Liver (tissue), 8 donors: ENCODE measurements at regions not wholly inside any gene's neighbourhood (a gene's known extent, or its start where the extent isn't known, plus 50 kb on each side); places are given as distances from the start of the nearest gene placed in this dataset.

Experiments used
- DNase-seq: peaks from one replicate; pipeline ENCODE4 v3.0.0-alpha.2; 2017; ENCODE audit warnings: low spot score
- H3K27ac ChIP-seq, 2 donors: one replicate each; pipeline ENCODE4 v1.7.0; 2013; ENCODE audit warnings: inconsistent platforms in 2 of 2, low read length in 2 of 2, control low read depth in 1 of 2, low read depth in 1 of 2, mild to moderate bottlenecking in 1 of 2
- H3K27me3 ChIP-seq, 4 donors: one replicate each; pipeline versions ENCODE4 v1.6.1 to v1.7.0; 2013; ENCODE audit warnings: low read length in 3 of 4, inconsistent platforms in 1 of 4, mild to moderate bottlenecking in 1 of 4, moderate library complexity in 1 of 4; ENCODE audit not compliant: control insufficient read depth in 4 of 4, insufficient read depth in 4 of 4
- H3K36me3 ChIP-seq, 4 donors: one replicate each; pipeline versions ENCODE4 v1.6.1 to v1.7.0; 2013; ENCODE audit warnings: low read length in 3 of 4, mild to moderate bottlenecking in 3 of 4, low read depth in 1 of 4, moderate library complexity in 1 of 4; ENCODE audit not compliant: control insufficient read depth in 4 of 4, insufficient read depth in 3 of 4
- H3K4me1 ChIP-seq, 4 donors: one replicate each; pipeline versions ENCODE4 v1.6.1 to v1.7.0; 2013; ENCODE audit warnings: low read length in 3 of 4, mild to moderate bottlenecking in 3 of 4, moderate library complexity in 1 of 4; ENCODE audit not compliant: control insufficient read depth in 4 of 4, insufficient read depth in 4 of 4
- H3K4me3 ChIP-seq, 3 donors: one replicate each; pipeline versions ENCODE4 v1.6.1 to v1.7.0; 2013; ENCODE audit warnings: low read length in 3 of 3, control low read depth in 1 of 3, low read depth in 1 of 3, mild to moderate bottlenecking in 1 of 3
- H3K9ac ChIP-seq, 2 donors: one replicate each; pipeline ENCODE4 v1.7.0; 2013; ENCODE audit warnings: low read length in 2 of 2, mild to moderate bottlenecking in 2 of 2, moderate library complexity in 2 of 2, control low read depth in 1 of 2, low read depth in 1 of 2
- H3K9me3 ChIP-seq, 4 donors: one replicate each; pipeline versions ENCODE4 v1.6.1 to v1.7.0; 2013; ENCODE audit warnings: low read length in 3 of 4; ENCODE audit not compliant: control insufficient read depth in 4 of 4
- CTCF ChIP-seq: fragments of 150-350 bp; IDR thresholded peaks from 2 replicates; pipeline ENCODE4 v1.5.1; 2017; ENCODE audit warnings: improper control_type of control experiment, low read depth, low read length; ENCODE audit not compliant: missing input control
- EGR1 ChIP-seq, 2 donors: IDR thresholded peaks; 2 replicates each; pipeline ENCODE4 v1.6.1; 2016 to 2018; ENCODE audit warnings: antibody characterized with exemption in 2 of 2, low read depth in 2 of 2
- FOXA1 ChIP-seq: IDR thresholded peaks from 2 replicates; pipeline ENCODE4 v1.6.1; 2016; ENCODE audit warnings: antibody characterized with exemption
- HNF4A ChIP-seq, 2 donors: conservative IDR thresholded peaks; 2 replicates each; pipeline ENCODE4 v1.6.1; 2016; ENCODE audit warnings: antibody characterized with exemption in 2 of 2, mild to moderate bottlenecking in 2 of 2
- HNF4G ChIP-seq: IDR thresholded peaks from 2 replicates; pipeline ENCODE4 v1.6.1; 2016; ENCODE audit warnings: antibody characterized with exemption
- JUND ChIP-seq, 2 donors: IDR thresholded peaks; 2 replicates each; pipeline ENCODE4 v1.6.1; 2016; ENCODE audit warnings: antibody characterized with exemption in 2 of 2
- MAX ChIP-seq: IDR thresholded peaks from 2 replicates; pipeline ENCODE4 v1.6.1; 2016; ENCODE audit warnings: antibody characterized with exemption
- RAD21 ChIP-seq, 2 donors: IDR thresholded peaks; 2 replicates each; pipeline ENCODE4 v1.6.1; 2016; ENCODE audit warnings: antibody characterized with exemption in 2 of 2, mild to moderate bottlenecking in 2 of 2
- REST ChIP-seq: IDR thresholded peaks from 2 replicates; pipeline ENCODE4 v1.6.1; 2016; ENCODE audit warnings: antibody characterized with exemption, mild to moderate bottlenecking
- RXRA ChIP-seq, 2 donors: IDR thresholded peaks; 2 replicates each; pipeline ENCODE4 v1.6.1; 2017 to 2018; ENCODE audit warnings: antibody characterized with exemption in 2 of 2, mild to moderate bottlenecking in 1 of 2
- SP1 ChIP-seq: IDR thresholded peaks from 2 replicates; pipeline ENCODE4 v1.6.1; 2018; ENCODE audit warnings: antibody characterized with exemption, mild to moderate bottlenecking
- TAF1 ChIP-seq: conservative IDR thresholded peaks from 2 replicates; pipeline ENCODE4 v1.6.1; 2016; ENCODE audit warnings: antibody characterized with exemption, mild to moderate bottlenecking
- ZBTB33 ChIP-seq: IDR thresholded peaks from 2 replicates; pipeline ENCODE4 v1.6.1; 2016; ENCODE audit warnings: antibody characterized with exemption
- WGBS: extraction: QIAGEN DNeasy Blood & Tissue Kit; methylation state at CpG from one replicate; pipeline ENCODE4 v1.1.7; 2013; 5-methylcytosine and 5-hydroxymethylcytosine counted together
- donor health status: healthy.
- donor health status: healthy.
- donor health status: healthy.
- donor health status: healthy.
- donor health status: healthy.

GRCh38 chr7:131623154-131623553, 66.7 kb upstream of the PODXL start:
- no peak for DNase-seq

GRCh38 chr7:131621652-131622051, 65.2 kb upstream of the PODXL start:
- no peak for DNase-seq
- TF ChIP-seq SP1: no peak
- TF ChIP-seq HNF4A (conservative IDR thresholded peaks at IDR 0.05): no peak
- TF ChIP-seq FOXA1: no peak
- no peak for TF ChIP-seq RAD21 (IDR thresholded peaks at IDR 0.05)
- TF ChIP-seq HNF4G: no peak
- TF ChIP-seq EGR1 (IDR thresholded peaks at IDR 0.05; ENCODE audit: low read depth in 2 of 2): no peak
- no peak for TF ChIP-seq REST
- TF ChIP-seq MAX: no peak
- TF ChIP-seq ZBTB33: no peak
- 54% methylated on average over 2 of the region's 2 CpGs for WGBS

More at GRCh38 chr7:131623154-131623553, 66.7 kb upstream of the PODXL start:
- no peak overlapping the region for H3K4me3 ChIP-seq
- H3K9me3 ChIP-seq: no peaks in the 10 kb centered on the region
- H3K27me3 ChIP-seq: no peaks in the 10 kb centered on the region
- H3K27ac ChIP-seq: peak overlapping the region in 1 of 2 donors; percentile 18
- 22% methylated on average over 10 of the region's 10 CpGs for WGBS
- TF ChIP-seq TAF1: no peak
- TF ChIP-seq REST: no peak
- TF ChIP-seq JUND (IDR thresholded peaks at IDR 0.05): no peak
- TF ChIP-seq CTCF: no peak
- no peak for TF ChIP-seq RXRA (IDR thresholded peaks at IDR 0.05)
- H3K9ac ChIP-seq: no peak overlapping the region
- no peaks in the 10 kb centered on the region for H3K4me1 ChIP-seq
- no peaks in the 10 kb centered on the region for H3K36me3 ChIP-seq

More at GRCh38 chr7:131621652-131622051, 65.2 kb upstream of the PODXL start:
- Histone ChIP-seq H3K36me3 (no peaks in the 10 kb centered on the region), H3K9ac (no peak overlapping the region), H3K27ac (no peak overlapping the region), H3K4me1 (no peaks in the 10 kb centered on the region), H3K27me3 (no peaks in the 10 kb centered on the region), H3K4me3 (no peak overlapping the region), H3K9me3 (no peaks in the 10 kb centered on the region)
